GM12873 (cell line): ENCODE measurements at regions not wholly inside any gene's neighbourhood (a gene's known extent, or its start where the extent isn't known, plus 50 kb on each side); places are given as distances from the start of the nearest gene placed in this dataset.

ENCODE experiments used
- CTCF ChIP-seq: IDR thresholded peaks from 2 replicates; pipeline ENCODE4 v1.5.1; 2012; ENCODE audit warnings: low read depth, mild to moderate bottlenecking, moderate library complexity, low read length, control low read depth; ENCODE audit not compliant: insufficient read depth; ENCODE audit errors: missing control alignments

DNA sequence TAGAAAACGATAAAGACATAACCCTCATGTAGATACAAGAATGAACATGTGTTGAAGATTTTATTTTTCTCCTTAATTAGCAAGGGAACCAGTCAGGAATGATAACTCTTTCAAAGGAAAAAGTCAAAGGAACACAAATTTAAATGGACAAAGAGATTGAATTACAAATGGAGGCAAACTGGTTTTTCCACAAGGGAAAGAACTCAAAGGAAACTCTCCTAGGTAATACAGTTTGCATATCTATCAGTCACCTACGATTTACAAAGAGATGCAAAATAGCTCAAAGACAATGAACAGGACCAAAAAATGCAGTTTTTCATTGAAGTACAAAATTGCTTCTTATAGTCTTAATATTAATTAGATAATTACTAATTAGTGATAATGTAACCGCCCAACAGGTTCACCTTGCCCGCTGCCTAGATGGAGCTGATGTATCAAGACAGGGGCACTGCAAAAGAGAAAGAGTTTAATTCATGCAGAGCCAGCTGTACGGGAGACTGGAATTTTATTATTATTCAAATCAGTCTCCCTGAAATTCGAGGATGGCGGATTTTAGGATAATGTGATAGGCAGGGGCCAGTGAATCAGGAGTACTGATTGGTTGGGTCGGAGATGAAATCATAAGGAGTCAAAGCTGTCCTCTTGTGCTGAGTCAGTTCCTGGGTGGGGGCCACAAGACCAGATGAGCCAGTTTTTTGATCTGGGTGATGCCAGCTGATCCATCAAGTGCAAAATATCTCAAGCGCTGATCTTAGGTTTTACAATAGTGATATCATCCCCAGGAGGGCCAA lies 151.0 kb downstream of the TMEM17 start:
- no peak for TF ChIP-seq CTCF

DNA sequence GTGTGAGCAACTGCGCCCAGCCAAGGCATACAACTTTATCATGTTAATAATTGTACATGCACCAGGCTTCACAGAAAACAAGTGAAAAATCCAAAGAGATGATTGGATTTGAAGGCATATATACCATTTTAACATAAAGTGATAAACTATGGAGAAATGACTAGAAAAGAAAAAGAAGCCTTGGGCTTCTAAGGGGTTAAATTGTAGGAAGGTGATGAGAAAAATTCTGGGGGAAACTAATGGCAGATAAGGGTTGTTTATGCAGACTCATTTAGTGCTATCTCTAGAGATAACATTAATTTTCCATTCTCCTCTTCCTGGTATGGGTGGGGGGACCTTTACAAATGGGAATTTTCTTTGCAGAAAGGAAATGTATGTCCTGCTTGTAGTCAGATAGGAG lies 154.0 kb downstream of the TMEM17 start:
- no peak for TF ChIP-seq CTCF

DNA sequence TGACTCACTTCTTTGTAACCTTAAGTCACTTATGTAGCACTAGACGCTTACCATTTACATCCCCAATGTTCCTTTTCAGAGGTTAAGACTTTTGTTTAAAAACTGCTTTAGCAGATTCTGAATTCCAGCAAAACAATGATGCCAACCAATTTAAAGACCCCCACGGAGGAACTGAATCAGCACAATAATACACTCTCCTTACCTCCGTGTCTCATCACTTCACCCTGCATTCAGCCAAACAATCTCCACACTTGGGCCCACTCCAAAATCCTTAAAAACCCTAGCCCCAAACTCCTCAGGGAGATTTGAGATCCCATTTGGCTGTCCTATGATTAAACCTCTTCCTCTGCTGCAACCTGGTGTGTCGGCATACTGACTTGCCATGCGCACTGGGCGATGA lies 153.9 kb downstream of the B3GNT2 start:
- TF ChIP-seq CTCF = no peak

DNA sequence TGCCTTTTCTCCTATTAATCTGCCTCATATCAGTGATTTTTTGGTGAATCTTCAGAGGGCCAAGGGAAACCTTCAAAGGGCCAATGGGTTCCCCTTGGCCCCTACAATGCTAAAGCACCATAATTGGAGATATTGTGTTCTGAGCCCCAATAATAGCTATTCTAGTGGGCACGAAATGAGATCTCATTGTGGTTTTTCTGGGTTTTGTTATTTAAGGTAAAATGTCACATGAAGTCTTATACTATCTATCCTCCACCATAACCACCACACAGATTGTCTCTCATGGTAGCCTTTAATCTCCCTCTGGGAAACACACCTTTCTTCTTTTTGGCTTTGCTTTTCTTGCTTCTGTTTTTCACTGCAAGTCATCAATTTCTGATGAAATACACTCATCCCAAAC lies 152.8 kb downstream of the B3GNT2 start:
- TF ChIP-seq CTCF = no peak

GRCh38 chr2:62347563-62348270 lies 151.8 kb downstream of the B3GNT2 start:
- no peak for TF ChIP-seq CTCF

GRCh38 chr2:62344472-62344871 lies 148.6 kb downstream of the B3GNT2 start:
- no peak for TF ChIP-seq CTCF

DNA sequence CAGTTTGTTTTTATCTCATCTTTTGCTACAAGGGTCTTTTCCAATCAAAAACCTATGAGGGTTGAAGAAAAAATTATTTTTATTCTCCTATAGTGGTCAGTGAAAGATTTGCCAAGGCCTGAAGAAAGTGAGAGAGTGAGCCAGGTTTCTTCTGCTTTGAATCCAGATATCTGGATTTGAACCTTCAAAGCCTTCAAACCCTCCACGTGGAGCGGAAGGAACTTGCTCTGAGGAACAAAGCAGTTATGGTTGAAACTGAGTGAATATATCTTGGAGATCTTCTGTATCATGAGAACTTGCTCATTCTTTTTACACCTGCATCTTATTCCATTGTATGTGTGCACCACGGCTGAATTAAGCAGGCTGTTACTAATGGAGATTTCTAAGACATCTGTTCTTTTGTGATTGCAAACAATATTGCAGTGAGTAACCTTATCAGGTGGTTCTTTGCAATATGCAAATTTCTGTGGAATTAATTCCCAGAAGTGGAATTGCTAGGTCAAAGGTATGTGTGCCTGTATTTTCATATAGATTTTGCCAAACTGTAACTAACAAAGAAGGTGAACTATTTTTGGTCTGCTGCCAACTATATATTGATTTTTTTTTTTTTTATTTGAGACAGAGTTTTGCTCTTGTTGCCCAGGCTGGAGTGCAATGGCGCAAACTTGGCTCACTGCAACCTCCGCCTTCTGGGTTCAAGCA lies 147.9 kb downstream of the B3GNT2 start:
- TF ChIP-seq CTCF = no peak
